Amniotic epithelial cell (primary cell): ENCODE measurements at regions not wholly inside any gene's neighbourhood (a gene's known extent, or its start where the extent isn't known, plus 50 kb on each side); places are given as distances from the start of the nearest gene placed in this dataset.

Experiments
- DNase-seq: peaks from one replicate; pipeline ENCODE4 v3.0.0-alpha.2; 2010; ENCODE audit warnings: low read depth

- DNase-seq = no peak
These were observed 1153.6 kb downstream of the FSTL5 start for GRCh38 chr4:161010227-161010626.
